SK-N-MC (cell line): ENCODE measurements at regions not wholly inside any gene's neighbourhood (a gene's known extent, or its start where the extent isn't known, plus 50 kb on each side); places are given as distances from the start of the nearest gene placed in this dataset.

Experiments
- EZH2 ChIP-seq: fragments of 200-600 bp; sonication (generic); IDR thresholded peaks from one replicate; pipeline ENCODE4 v1.6.1; 2017; ENCODE audit warnings: antibody characterized with exemption
- POLR2AphosphoS5 ChIP-seq: IDR thresholded peaks from 2 replicates; pipeline ENCODE4 v1.6.1; 2012; ENCODE audit warnings: mild to moderate bottlenecking, low read depth, low read length, borderline replicate concordance

GRCh38 chr13:50171590-50172282 is 156.5 kb downstream of the KCNRG start:
- TF ChIP-seq POLR2AphosphoS5 (no peak), EZH2 (no peak)
